HepG2 (cell line): ENCODE measurements at regions not wholly inside any gene's neighbourhood (a gene's known extent, or its start where the extent isn't known, plus 50 kb on each side); places are given as distances from the start of the nearest gene placed in this dataset.

ENCODE experiments used
- ATAC-seq: fragments of 200-7000 bp; cut with Tn5 transposase; 3 replicates; pipeline ENCODE4 v1.9.1; 2020; ENCODE audit warnings: mild to moderate bottlenecking, moderate library complexity
- BruUV-seq: library from RNA; stranded (reverse); fragments of 400-500 nt; replicated peaks from 2 replicates; lab custom pipeline; 2021; lab: Mats Ljungman, UMichigan
- CTCF ChIA-PET: fragments of 300-600 bp; formaldehyde crosslinking; extraction: SDS; loops from one replicate; lab custom pipeline; 2021; ENCODE audit warnings: low total read pairs, inconsistent platforms, low intra/inter-chr PET ratio; lab: Yijun Ruan, JAX
- POLR2A ChIA-PET: fragments of 350-600 bp; sonication (Branson Sonifier 250); formaldehyde crosslinking; loops from one replicate; lab custom pipeline; 2020; ENCODE audit warnings: antibody characterized with exemption, inconsistent platforms; lab: Yijun Ruan, JAX
- DNase-seq: peaks from one replicate; pipeline ENCODE4 v3.0.0-alpha.2; 2015; ENCODE audit warnings: low spot score
- FAIRE-seq: peaks from 3 replicates; lab custom pipeline; 2011; peaks lifted over from hg19 to GRCh38; lab: Jason Lieb, UNC
- H2AFZ ChIP-seq: one replicate; pipeline ENCODE4 v1.6.1; 2011; ENCODE audit warnings: low read length, inconsistent platforms
- H3K27ac ChIP-seq: fragments of 300-600 bp; 3 replicates; pipeline ENCODE4 v1.8.0; 2011; ENCODE audit warnings: mixed run types, mild to moderate bottlenecking, mixed read lengths, low read length, inconsistent platforms; ENCODE audit not compliant: insufficient read depth; ENCODE audit errors: extremely low read length
- H3K27me3 ChIP-seq, 2 experiments: fragments of 200-600 bp in 1 of 2; 2 replicates in 1 of 2; 3 replicates in 1 of 2; pipeline versions ENCODE4 v1.6.0 to v1.8.0; 2011; ENCODE audit warnings: low read length in 2 of 2, mild to moderate bottlenecking in 2 of 2, moderate library complexity in 2 of 2, inconsistent platforms in 1 of 2; ENCODE audit not compliant: insufficient read depth in 2 of 2, control insufficient read depth in 1 of 2
- H3K36me3 ChIP-seq, 2 experiments: fragments of 200-600 bp in 1 of 2; replicated peaks in 1 of 2; 2 replicates in 1 of 2; 3 replicates in 1 of 2; pipeline versions ENCODE4 v1.5.1 to v1.8.0; 2011; ENCODE audit warnings: low read length in 2 of 2, inconsistent platforms in 1 of 2; ENCODE audit not compliant: insufficient read depth in 2 of 2, control insufficient read depth in 1 of 2
- H3K4me1 ChIP-seq: 2 replicates; pipeline ENCODE4 v1.5.1; 2012; ENCODE audit warnings: low read length, inconsistent platforms; ENCODE audit not compliant: insufficient read depth
- H3K4me2 ChIP-seq: 2 replicates; pipeline ENCODE4 v1.6.0; 2011; ENCODE audit warnings: low read depth, low read length, inconsistent platforms
- H3K4me3 ChIP-seq, 3 experiments: fragments of 200-600 bp in 1 of 3; sonication (generic), shearing (Covaris generic) in 1 of 3; replicated peaks in 1 of 3; 2 replicates each; pipeline ENCODE4 v1.5.1; 2011 to 2016; ENCODE audit warnings: low read length in 3 of 3, inconsistent platforms in 2 of 3, low read depth in 2 of 3, mild to moderate bottlenecking in 2 of 3, control low read depth in 1 of 3, mixed read lengths in 1 of 3; ENCODE audit not compliant: insufficient read depth in 1 of 3
- H3K79me2 ChIP-seq: one replicate; pipeline ENCODE4 v1.6.1; 2011; ENCODE audit warnings: low read length, inconsistent platforms; ENCODE audit not compliant: insufficient read depth
- H3K9ac ChIP-seq: 2 replicates; pipeline ENCODE4 v1.6.0; 2011; ENCODE audit warnings: mild to moderate bottlenecking, low read depth, low read length, inconsistent platforms; ENCODE audit not compliant: insufficient read depth
- H3K9me3 ChIP-seq: 2 replicates; pipeline ENCODE4 v1.5.1; 2012; ENCODE audit warnings: mild to moderate bottlenecking, low read length
- H4K20me1 ChIP-seq: 2 replicates; pipeline ENCODE4 v1.6.0; 2011; ENCODE audit warnings: inconsistent platforms, mild to moderate bottlenecking, low read length, moderate library complexity; ENCODE audit not compliant: insufficient read depth
- BATF2 ChIP-seq: sonication (generic); formaldehyde crosslinking; IDR thresholded peaks from 2 replicates; pipeline ENCODE4 v1.8.0; 2022; ENCODE audit warnings: mild to moderate bottlenecking, missing genetic modification reagents, moderate library complexity
- CEBPZ ChIP-seq: IDR thresholded peaks from 2 replicates; pipeline ENCODE4 v1.6.1; 2012; ENCODE audit warnings: low read length, improper control_type of control experiment
- HMG20B ChIP-seq: conservative IDR thresholded peaks from 2 replicates; pipeline ENCODE4 v1.6.1; 2016; ENCODE audit warnings: missing genetic modification reagents, missing compliant biosample characterization
- NPAS2 ChIP-seq: sonication (generic); formaldehyde crosslinking; IDR thresholded peaks from 2 replicates; pipeline ENCODE4 v1.8.0; 2022; ENCODE audit warnings: mild to moderate bottlenecking, missing genetic modification reagents, borderline replicate concordance
- PAX8 ChIP-seq: sonication (generic); formaldehyde crosslinking; IDR thresholded peaks from 2 replicates; pipeline ENCODE4 v1.8.0; 2022; ENCODE audit warnings: mild to moderate bottlenecking, missing genetic modification reagents, borderline replicate concordance
- SRSF4 ChIP-seq: fragments of 200-400 bp; formaldehyde crosslinking; IDR thresholded peaks from one replicate; pipeline ENCODE4 v1.6.1; 2018; ENCODE audit warnings: mild to moderate bottlenecking, low read depth, low read length, moderate library complexity; ENCODE audit not compliant: poor library complexity, severe bottlenecking
- THAP7 ChIP-seq: sonication (generic); formaldehyde crosslinking; IDR thresholded peaks from 2 replicates; pipeline ENCODE4 v1.8.1; 2023; ENCODE audit warnings: mild to moderate bottlenecking, missing genetic modification reagents
- ZNF609 ChIP-seq: sonication (generic); formaldehyde crosslinking; IDR thresholded peaks from 2 replicates; pipeline ENCODE4 v1.4.0; 2020; ENCODE audit warnings: mild to moderate bottlenecking, missing genetic modification reagents, borderline replicate concordance
- WGBS: methylation state at CpG from one replicate; pipeline ENCODE4 v1.1.6; 2017; ENCODE audit warnings: low lambda C conversion rate; 5-methylcytosine and 5-hydroxymethylcytosine counted together
- in situ Hi-C: cut with HindIII; loops from 2 replicates; pipeline ENCODE4 v1.10.0; 2017; ENCODE audit warnings: low pct_unique_long_range_greater_than_20kb; ENCODE audit not compliant: extremely low pct_ligation_motif_present
- intact Hi-C: fragments of 100-400 bp; cut with micrococcal nuclease; formaldehyde crosslinking; loops from one replicate; pipeline ENCODE4 v1.10.0; 2022; ENCODE audit not compliant: unreplicated experiment

GRCh38 chr4:170698334-170698733 lies 608.6 kb upstream of the AADAT start (continued):
- TF ChIP-seq CEBPZ (no peak), THAP7 (no peak), PAX8 (no peak), SRSF4 (no peak), HMG20B (CRISPR knock-in tag) (no peak), BATF2 (CRISPR knock-in tag) (no peak)

GRCh38 chr4:170697845-170698244 lies 608.1 kb upstream of the AADAT start:
- Histone ChIP-seq H3K4me3 (no peak overlapping the region), H3K9ac (no peak overlapping the region), H3K4me1 (no peaks in the 10 kb centered on the region), H3K36me3 (no peaks in the 10 kb centered on the region), H4K20me1 (no peaks in the 10 kb centered on the region), H3K4me2 (no peak overlapping the region), H3K79me2 (no peaks in the 10 kb centered on the region), H3K27me3 (no peaks in the 10 kb centered on the region; a peak in 1 of 5 replicates), H3K27ac (no peak overlapping the region), H3K9me3 (no peaks in the 10 kb centered on the region), H2AFZ (no peak overlapping the region)
- under 1% methylated on average over 2 of the region's 2 CpGs for WGBS
- POLR2A ChIA-PET, result no interaction called here
- intact Hi-C loops (no loop called here), in situ Hi-C loops (no loop called here)
- CTCF ChIA-PET, result no interaction called here
- no peak for FAIRE-seq
- no TSS peak for BruUV-seq
- no peak for DNase-seq
- TF ChIP-seq ZNF609 (no peak), NPAS2 (CRISPR knock-in tag) (no peak)
- no peak for ATAC-seq
